Skeletal muscle tissue (tissue), 3 donors: ENCODE measurements at regions not wholly inside any gene's neighbourhood (a gene's known extent, or its start where the extent isn't known, plus 50 kb on each side); places are given as distances from the start of the nearest gene placed in this dataset.
"Not testable (repeated sequence)": the region's sequence is repeated elsewhere in the genome, so short reads cannot be mapped to it uniquely, and the experiment has no call there.

ENCODE experiments used
- H3K27ac ChIP-seq: one replicate; pipeline ENCODE4 v1.7.0; 2013; ENCODE audit warnings: mild to moderate bottlenecking, low read depth, low read length, inconsistent platforms
- H3K27me3 ChIP-seq, 3 donors: one replicate each; pipeline ENCODE4 v1.7.0; 2013; ENCODE audit warnings: low read length in 3 of 3; ENCODE audit not compliant: control insufficient read depth in 3 of 3, insufficient read depth in 3 of 3
- H3K36me3 ChIP-seq, 3 donors: one replicate each; pipeline ENCODE4 v1.7.0; 2013; ENCODE audit warnings: low read length in 3 of 3; ENCODE audit not compliant: control insufficient read depth in 3 of 3, insufficient read depth in 3 of 3
- H3K4me1 ChIP-seq, 3 donors: one replicate each; pipeline ENCODE4 v1.7.0; 2013; ENCODE audit warnings: low read length in 3 of 3, mild to moderate bottlenecking in 3 of 3; ENCODE audit not compliant: control insufficient read depth in 3 of 3, insufficient read depth in 3 of 3
- H3K4me3 ChIP-seq, 3 donors: one replicate each; pipeline ENCODE4 v1.7.0; 2013; ENCODE audit warnings: low read length in 3 of 3
- H3K9ac ChIP-seq, 3 donors: one replicate each; pipeline ENCODE4 v1.7.0; 2013; ENCODE audit warnings: low read length in 3 of 3, mild to moderate bottlenecking in 3 of 3, moderate library complexity in 2 of 3, low read depth in 1 of 3
- H3K9me3 ChIP-seq, 3 donors: one replicate each; pipeline ENCODE4 v1.7.0; 2013; ENCODE audit warnings: low read length in 3 of 3; ENCODE audit not compliant: control insufficient read depth in 3 of 3
- donor health status: Osteomylitis.

DNA sequence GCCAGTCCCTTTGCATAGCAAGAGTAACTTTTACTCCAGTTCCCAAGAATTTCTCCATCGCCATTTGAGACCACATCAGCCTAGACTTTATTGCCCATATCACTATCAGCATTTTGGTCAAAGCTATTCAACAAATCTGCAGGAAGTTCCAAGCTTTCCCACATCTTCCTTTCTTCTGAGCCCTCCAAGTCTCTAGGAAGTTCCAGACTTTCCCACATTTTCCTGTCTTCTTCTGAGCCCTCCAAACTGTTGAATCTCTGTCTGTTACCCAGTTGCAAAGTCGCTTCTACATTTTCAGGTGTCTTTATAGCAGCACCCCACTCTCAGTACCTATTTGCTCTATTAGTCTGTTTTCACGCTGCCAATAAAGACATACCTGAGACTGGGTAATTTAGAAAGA is 386.4 kb upstream of the KCND2 start:
- not testable (repeated sequence) for H3K27me3 ChIP-seq, H3K9me3 ChIP-seq, H3K4me3 ChIP-seq, H3K9ac ChIP-seq, H3K4me1 ChIP-seq, H3K36me3 ChIP-seq, H3K27ac ChIP-seq

DNA sequence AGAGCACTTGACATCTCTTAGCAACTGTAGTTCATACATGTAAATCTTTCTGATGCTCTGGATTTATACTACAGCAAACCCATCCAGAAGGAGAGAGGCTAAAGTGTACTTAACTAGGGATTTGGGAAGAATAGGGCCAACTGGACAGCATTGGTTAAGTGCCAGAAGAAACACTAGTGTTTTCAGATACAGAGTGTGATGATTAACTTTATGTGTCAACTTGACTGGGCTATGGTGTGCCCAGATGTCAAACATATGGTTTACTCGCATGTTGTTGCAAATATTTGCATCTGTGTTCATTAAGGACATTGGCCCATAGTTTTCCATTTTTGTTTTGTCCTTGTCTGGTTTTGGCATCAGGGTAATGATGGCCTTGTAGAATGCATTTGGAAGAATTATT is 384.7 kb upstream of the KCND2 start:
- no peaks in the 10 kb centered on the region for H3K36me3 ChIP-seq
- H3K9me3 ChIP-seq: no peaks in the 10 kb centered on the region
- H3K9ac ChIP-seq: no peak overlapping the region
- no peak overlapping the region for H3K4me3 ChIP-seq
- no peaks in the 10 kb centered on the region for H3K27me3 ChIP-seq
- no peak overlapping the region for H3K27ac ChIP-seq
- H3K4me1 ChIP-seq: no peaks in the 10 kb centered on the region

DNA sequence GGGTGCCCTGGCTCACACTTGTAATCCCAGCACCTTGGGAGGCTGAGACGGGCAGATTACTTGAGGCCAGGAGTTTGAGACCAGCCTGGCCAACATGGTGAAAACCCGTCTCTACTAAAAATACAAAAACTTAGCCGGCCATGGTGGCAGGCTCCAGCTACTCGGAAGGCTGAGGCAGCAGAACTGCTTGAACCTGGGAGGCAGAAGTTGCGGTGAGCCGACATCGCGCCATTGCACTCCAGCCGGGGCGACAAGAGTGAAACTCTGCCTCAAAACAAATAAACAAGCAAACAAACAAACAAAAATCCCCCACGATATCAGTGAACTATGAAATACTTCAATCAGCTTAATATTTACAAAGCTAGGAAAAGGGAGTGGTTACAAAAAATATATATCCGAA is 382.3 kb upstream of the KCND2 start:
- Histone ChIP-seq H3K27me3 (no peaks in the 10 kb centered on the region), H3K9me3 (no peaks in the 10 kb centered on the region), H3K9ac (no peak overlapping the region), H3K36me3 (no peaks in the 10 kb centered on the region), H3K4me1 (no peaks in the 10 kb centered on the region), H3K27ac (no peak overlapping the region), H3K4me3 (no peak overlapping the region)

DNA sequence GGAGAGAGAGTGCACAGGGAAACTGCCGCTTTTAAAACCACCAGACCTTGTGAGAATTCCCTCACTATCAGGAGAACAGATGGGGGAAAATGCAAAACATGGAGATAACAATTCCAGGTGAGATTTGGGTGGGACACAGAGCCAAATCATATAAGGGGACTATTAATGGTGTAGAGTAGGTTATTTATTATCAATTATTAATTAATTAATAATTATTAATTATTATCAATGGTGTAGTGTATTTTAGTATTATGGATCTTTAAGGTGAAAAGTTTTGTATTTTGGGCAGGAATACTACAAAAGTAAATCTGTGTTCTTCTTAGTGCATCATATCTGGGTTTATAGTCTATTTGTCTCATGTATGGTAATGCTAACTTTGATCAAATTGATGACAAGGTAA is 377.7 kb upstream of the KCND2 start:
- no peak overlapping the region for H3K4me3 ChIP-seq
- H3K9ac ChIP-seq: no peak overlapping the region
- no peaks in the 10 kb centered on the region for H3K4me1 ChIP-seq
- no peak overlapping the region for H3K27ac ChIP-seq
- no peaks in the 10 kb centered on the region for H3K9me3 ChIP-seq
- H3K27me3 ChIP-seq: no peaks in the 10 kb centered on the region
- H3K36me3 ChIP-seq: no peaks in the 10 kb centered on the region

DNA sequence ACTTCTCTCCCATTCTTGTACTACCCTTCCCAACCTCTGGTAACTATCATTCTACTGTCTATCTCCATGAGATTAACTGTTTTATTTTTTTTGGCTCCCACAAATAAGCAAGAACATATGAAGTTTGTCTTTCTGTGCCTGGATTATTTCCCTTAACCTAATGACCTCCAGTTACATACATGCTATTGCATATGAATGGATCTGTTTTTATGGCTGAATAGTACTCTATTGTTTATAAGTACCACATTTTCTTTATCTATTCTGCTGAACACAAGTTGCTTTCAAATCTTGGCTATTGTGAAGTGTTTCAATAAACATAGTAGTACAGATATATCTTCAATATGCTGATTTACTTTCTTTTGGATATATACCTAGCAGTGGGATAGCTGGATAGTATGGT is 376.6 kb upstream of the KCND2 start:
- H3K9ac ChIP-seq: no peak overlapping the region
- no peaks in the 10 kb centered on the region for H3K9me3 ChIP-seq
- no peak overlapping the region for H3K4me3 ChIP-seq
- H3K27ac ChIP-seq: no peak overlapping the region
- no peaks in the 10 kb centered on the region for H3K4me1 ChIP-seq
- H3K27me3 ChIP-seq: no peaks in the 10 kb centered on the region
- H3K36me3 ChIP-seq: no peaks in the 10 kb centered on the region

DNA sequence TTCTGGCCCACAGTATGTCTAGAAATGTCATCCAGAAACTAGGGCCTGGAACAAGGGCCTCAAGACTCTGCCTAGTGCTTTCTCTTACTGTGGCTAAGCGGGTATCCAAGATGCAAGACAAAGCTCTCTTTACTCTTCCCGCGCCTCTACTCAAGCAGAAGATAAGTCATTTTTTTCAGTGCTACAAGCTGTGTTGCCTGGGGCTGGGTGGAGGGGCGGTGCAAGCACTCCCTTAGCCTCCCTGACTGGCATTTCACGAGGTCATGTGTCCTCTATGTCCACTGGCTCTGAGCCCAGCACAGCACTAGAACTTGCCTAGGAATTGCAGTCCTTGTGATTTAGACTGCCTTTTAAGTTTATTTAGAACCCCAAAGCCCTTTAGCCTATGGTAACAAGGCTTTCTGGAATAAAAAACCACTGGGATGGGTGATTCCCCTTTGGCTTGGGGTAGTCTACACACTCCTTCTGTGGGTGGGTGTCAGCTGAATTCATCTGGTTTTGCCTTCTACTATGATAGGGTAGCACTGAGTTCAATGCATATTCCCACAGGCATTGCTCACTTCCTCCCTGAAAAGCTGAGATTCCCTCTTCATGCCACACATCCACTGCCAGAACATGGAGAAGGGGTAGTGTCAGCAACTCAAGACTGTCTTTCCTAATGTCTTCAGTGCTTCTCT is 371.8 kb upstream of the KCND2 start:
- Histone ChIP-seq H3K9ac (no peak overlapping the region), H3K4me3 (no peak overlapping the region), H3K27ac (no peak overlapping the region), H3K9me3 (no peaks in the 10 kb centered on the region), H3K36me3 (no peaks in the 10 kb centered on the region), H3K27me3 (no peaks in the 10 kb centered on the region), H3K4me1 (no peaks in the 10 kb centered on the region)

DNA sequence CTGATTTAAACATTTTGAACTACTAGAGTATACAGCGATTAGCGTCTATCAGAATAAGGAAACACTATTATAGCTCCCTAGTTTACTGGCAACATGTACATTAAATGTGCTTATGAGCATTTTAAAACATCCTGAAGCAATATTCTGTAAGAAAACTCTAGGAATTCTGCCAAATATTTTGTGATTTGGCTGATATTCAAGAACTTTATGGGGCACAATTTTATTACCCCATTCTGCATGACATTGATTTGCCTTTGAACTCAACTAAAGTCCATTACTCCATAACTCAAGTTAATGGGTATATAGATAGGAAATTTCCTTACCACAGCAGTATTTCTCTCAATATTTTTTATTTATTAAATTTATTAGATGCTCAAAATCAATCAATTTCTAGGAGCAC is 369.9 kb upstream of the KCND2 start:
- Histone ChIP-seq H3K4me3 (no peak overlapping the region), H3K4me1 (no peaks in the 10 kb centered on the region), H3K9me3 (no peaks in the 10 kb centered on the region), H3K9ac (no peak overlapping the region), H3K27ac (no peak overlapping the region), H3K27me3 (no peaks in the 10 kb centered on the region), H3K36me3 (no peaks in the 10 kb centered on the region)

DNA sequence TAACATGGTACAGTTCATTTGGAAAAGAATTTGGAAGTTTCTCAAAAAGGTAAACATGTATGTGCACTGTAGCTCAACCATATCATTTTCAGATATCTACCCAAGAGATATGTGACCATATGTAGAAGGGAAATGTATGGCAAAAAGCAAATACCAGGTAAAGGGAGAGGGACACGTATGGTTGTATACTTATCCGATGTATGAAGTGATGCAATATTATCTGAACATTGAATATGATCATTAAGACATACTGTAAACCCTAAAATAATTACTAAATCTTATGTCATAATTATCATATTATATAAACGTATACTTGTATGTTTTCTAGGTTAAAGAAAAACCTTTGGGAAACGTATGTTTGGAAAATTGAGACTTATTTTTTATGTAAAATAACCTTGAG is 367.5 kb upstream of the KCND2 start:
- Histone ChIP-seq H3K36me3 (no peaks in the 10 kb centered on the region), H3K9me3 (no peaks in the 10 kb centered on the region)

DNA sequence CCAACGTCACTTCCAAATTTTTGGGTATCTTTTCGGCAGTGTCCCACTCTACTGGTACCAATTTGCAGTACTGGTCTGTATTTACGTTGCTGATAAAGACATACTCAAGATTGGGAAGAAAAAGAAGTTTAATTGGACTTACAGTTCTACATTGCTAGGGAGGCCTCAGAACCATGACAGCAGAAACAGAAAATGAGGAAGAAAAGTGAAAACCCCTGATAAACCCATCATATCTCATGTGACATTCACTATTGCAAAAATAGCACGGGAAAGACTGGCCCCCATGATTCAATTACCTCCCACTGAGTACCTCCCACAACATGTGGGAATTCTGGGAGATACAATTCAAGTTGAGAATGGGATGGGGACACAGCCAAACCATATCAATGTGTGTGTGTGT is 364.0 kb upstream of the KCND2 start:
- Histone ChIP-seq H3K9ac (no peak overlapping the region), H3K4me3 (no peak overlapping the region), H3K27me3 (no peaks in the 10 kb centered on the region), H3K27ac (no peak overlapping the region), H3K4me1 (no peaks in the 10 kb centered on the region), H3K9me3 (no peaks in the 10 kb centered on the region), H3K36me3 (no peaks in the 10 kb centered on the region)

More for the DNA sequence above, 367.5 kb upstream of the KCND2 start:
- Histone ChIP-seq H3K27ac (no peak overlapping the region), H3K9ac (no peak overlapping the region), H3K27me3 (no peaks in the 10 kb centered on the region), H3K4me3 (no peak overlapping the region), H3K4me1 (no peaks in the 10 kb centered on the region)

DNA sequence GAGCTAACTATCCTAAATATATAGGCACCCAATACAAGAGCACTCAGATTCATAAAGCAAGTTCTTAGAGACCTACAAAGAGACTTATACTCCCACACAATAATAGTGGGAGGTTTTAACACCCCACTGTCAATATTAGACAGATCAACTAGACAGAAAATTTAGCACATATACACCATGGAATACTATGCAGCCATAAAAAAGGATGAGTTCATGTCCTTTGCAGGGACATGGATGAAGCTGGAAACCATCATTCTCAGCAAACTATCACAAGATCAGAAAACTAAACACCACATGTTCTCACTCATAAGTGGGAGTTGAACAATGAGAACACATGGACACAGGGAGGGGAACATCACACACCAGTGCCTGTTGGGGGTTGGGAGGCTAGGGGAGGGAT is 358.9 kb upstream of the KCND2 start:
- H3K4me3 ChIP-seq, H3K9me3 ChIP-seq, H3K36me3 ChIP-seq, H3K4me1 ChIP-seq, H3K27me3 ChIP-seq, H3K27ac ChIP-seq, H3K9ac ChIP-seq: not testable (repeated sequence)

DNA sequence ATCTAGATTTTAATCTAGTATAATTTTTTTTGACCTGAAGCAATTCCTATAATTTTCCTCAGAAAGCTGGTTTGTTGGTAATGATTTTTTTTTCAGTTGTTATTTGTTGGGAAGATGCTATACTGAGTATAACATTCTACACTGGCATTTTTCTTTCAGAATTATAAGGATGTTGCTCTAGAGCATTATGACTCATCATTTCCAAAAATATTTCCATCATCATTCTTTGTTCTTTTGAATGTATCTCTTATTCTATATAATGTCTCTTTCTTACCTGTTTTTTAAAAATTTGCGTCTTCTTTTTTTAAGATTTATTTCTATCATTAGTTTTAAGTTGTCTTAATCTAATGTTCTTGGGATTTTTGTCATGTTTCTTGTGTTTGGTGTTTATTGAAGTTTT is 356.5 kb upstream of the KCND2 start:
- no peak overlapping the region for H3K4me3 ChIP-seq
- no peak overlapping the region for H3K27ac ChIP-seq

More for the DNA sequence above, 356.5 kb upstream of the KCND2 start:
- Histone ChIP-seq H3K27me3 (no peaks in the 10 kb centered on the region), H3K4me1 (no peaks in the 10 kb centered on the region), H3K9me3 (no peaks in the 10 kb centered on the region), H3K9ac (no peak overlapping the region), H3K36me3 (no peaks in the 10 kb centered on the region)
